ENCODE measurements at regions not wholly inside any gene's neighbourhood (a gene's known extent, or its start where the extent isn't known, plus 50 kb on each side); places are given as distances from the start of the nearest gene placed in this dataset.
A peak's percentile ranks its signal among the peaks of the same experiment; 100 is the strongest.
"Not testable (repeated sequence)": the region's sequence is repeated elsewhere in the genome, so short reads cannot be mapped to it uniquely, and the experiment has no call there.

- no peak for TF ChIP-seq CTCF (conservative IDR thresholded peaks at IDR 0.05; ENCODE audit: low read depth)
- POLR2A ChIA-PET (ENCODE audit: low non-redundant PET): no interaction called here
- no peak for DNase-seq (ENCODE audit: low spot score)
- no peak overlapping the region for H3K27ac ChIP-seq
- CTCF ChIA-PET: interaction anchor here (0.6 kb wide), 1 partner anchor 187 kb away, joined by 3 read pairs; no protein-coding TSS in a partner anchor
These were observed 211.1 kb downstream of the DMRTA1 start for GRCh38 chr9:22657713-22658112.

- H3K27ac ChIP-seq; POLR2A ChIA-PET (ENCODE audit: low non-redundant PET); CTCF ChIA-PET; DNase-seq (ENCODE audit: low spot score): not testable (repeated sequence)
These were observed 211.9 kb downstream of the DMRTA1 start for GRCh38 chr9:22658484-22658883.

GRCh38 chr9:22682536-22682935 lies 235.9 kb downstream of the DMRTA1 start:
- no peak for DNase-seq (ENCODE audit: low spot score)
- ChIA-PET CTCF (no interaction called here), POLR2A (ENCODE audit: low non-redundant PET) (no interaction called here)
- no peak for TF ChIP-seq CTCF (conservative IDR thresholded peaks at IDR 0.05; ENCODE audit: low read depth)
- no peak overlapping the region for H3K27ac ChIP-seq

GRCh38 chr9:22682961-22683699 lies 236.5 kb downstream of the DMRTA1 start:
- DNase-seq (ENCODE audit: low spot score): peak; percentile 46
- TF ChIP-seq CTCF (conservative IDR thresholded peaks at IDR 0.05; ENCODE audit: low read depth): no peak
- POLR2A ChIA-PET (ENCODE audit: low non-redundant PET): no interaction called here
- H3K27ac ChIP-seq: no peak overlapping the region
- CTCF ChIA-PET: no interaction called here

- CTCF ChIA-PET: no interaction called here
- POLR2A ChIA-PET (ENCODE audit: low non-redundant PET): no interaction called here
These were observed 237.1 kb downstream of the DMRTA1 start for GRCh38 chr9:22683700-22684075.

GRCh38 chr9:22693156-22693555 lies 246.5 kb downstream of the DMRTA1 start:
- no peak for DNase-seq (ENCODE audit: low spot score)
- TF ChIP-seq CTCF (conservative IDR thresholded peaks at IDR 0.05; ENCODE audit: low read depth): no peak

More at GRCh38 chr9:22683700-22684075, 237.1 kb downstream of the DMRTA1 start:
- DNase-seq (ENCODE audit: low spot score): peak; percentile 44
- H3K27ac ChIP-seq: no peak overlapping the region
- TF ChIP-seq CTCF (conservative IDR thresholded peaks at IDR 0.05; ENCODE audit: low read depth): no peak

GRCh38 chr9:22700171-22700570 lies 253.5 kb downstream of the DMRTA1 start:
- H3K27ac ChIP-seq: no peak overlapping the region
- POLR2A ChIA-PET (ENCODE audit: low non-redundant PET): no interaction called here
- no peak for TF ChIP-seq CTCF (conservative IDR thresholded peaks at IDR 0.05; ENCODE audit: low read depth)
- CTCF ChIA-PET: no interaction called here
- no peak for DNase-seq (ENCODE audit: low spot score)

More at GRCh38 chr9:22693156-22693555, 246.5 kb downstream of the DMRTA1 start:
- ChIA-PET POLR2A (ENCODE audit: low non-redundant PET) (no interaction called here), CTCF (no interaction called here)
- H3K27ac ChIP-seq: no peak overlapping the region
